ENCODE measurements at regions not wholly inside any gene's neighbourhood (a gene's known extent, or its start where the extent isn't known, plus 50 kb on each side); places are given as distances from the start of the nearest gene placed in this dataset.
A peak's percentile ranks its signal among the peaks of the same experiment; 100 is the strongest.

DNA sequence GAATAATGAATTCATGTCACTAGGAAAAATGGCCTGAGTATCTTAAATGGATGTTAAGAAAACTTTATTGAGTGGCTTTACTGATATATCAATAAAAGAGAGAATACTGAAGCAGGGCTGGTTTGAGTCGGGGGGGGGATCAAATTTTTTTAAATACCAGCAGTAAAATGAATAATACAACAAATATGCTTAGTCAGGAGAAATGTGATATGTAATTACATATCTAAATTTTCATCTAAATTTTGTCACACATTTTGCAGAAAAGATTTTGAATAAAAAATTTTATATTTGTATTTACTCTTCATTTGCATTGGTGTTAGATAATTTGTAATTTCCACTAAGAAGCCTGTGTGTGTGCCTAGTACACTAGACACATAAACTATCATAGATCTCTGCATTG, 2300.2 kb downstream of the MRPL39 start:
- H4K20me1 ChIP-seq (ENCODE audit: insufficient read depth, low read length): no peaks in the 10 kb centered on the region
- no peak overlapping the region for H2BK20ac ChIP-seq (ENCODE audit: low read depth, low read length)
- no peak overlapping the region for H2BK120ac ChIP-seq (ENCODE audit: low read depth, low read length)
- no peaks in the 10 kb centered on the region for H3K79me1 ChIP-seq (ENCODE audit: low read depth in 1 of 2, low read length in 2 of 2)
- no peak overlapping the region for H4K5ac ChIP-seq (ENCODE audit: low read depth, low read length)
- H2AK5ac ChIP-seq (ENCODE audit: low read depth, low read length): no peak overlapping the region
- TF ChIP-seq MXI1 (IDR thresholded peaks at IDR 0.05; ENCODE audit: borderline replicate concordance, low read depth, low read length) (no peak), MAFK (IDR thresholded peaks at IDR 0.05; ENCODE audit: low read depth, low read length) (peak; percentile 61)
- dilution Hi-C loops (cut with HindIII; ENCODE audit: low sequenced_read_pairs, unreplicated experiment): no loop called here
- no peak for DNase-seq
- 0 out of 2 replicates have a peak, but pooled peaks cover 4% of the 10 kb centered on the region for H3K9me3 ChIP-seq (ENCODE audit: control insufficient read depth, insufficient read depth, low read length)
- H3K27ac ChIP-seq (ENCODE audit: insufficient read depth, low read length): no peak overlapping the region
- no peak overlapping the region for H3K18ac ChIP-seq (ENCODE audit: low read depth, low read length)
- H2BK5ac ChIP-seq (ENCODE audit: low read depth, low read length, poor library complexity, severe bottlenecking): no peak overlapping the region
- H2BK15ac ChIP-seq (ENCODE audit: low read depth, low read length): no peak overlapping the region
- no peak overlapping the region for H4K8ac ChIP-seq (ENCODE audit: low read depth in 2 of 2, low read length in 2 of 2)
- ChIA-PET CTCF (no interaction called here), POLR2A (ENCODE audit: unreplicated experiment) (no interaction called here)
- no peaks in the 10 kb centered on the region for H3K9me1 ChIP-seq (ENCODE audit: insufficient read depth, low read length)
- no peak overlapping the region for H3K9ac ChIP-seq (ENCODE audit: low read depth, low read length)
- whole genome bisulfite sequencing, 2 experiments (ENCODE audit: extremely low coverage in 2 of 2, insufficient read length in 1 of 2): no CpG with 5 or more reads among the region's 1 CpG
- no peaks in the 10 kb centered on the region for H3K4me1 ChIP-seq (ENCODE audit: control insufficient read depth, insufficient read depth, low read length)
- H2AFZ ChIP-seq (replicated peaks; ENCODE audit: low read length, poor library complexity): no peak overlapping the region
- in situ Hi-C loops (cut with MboI; ENCODE audit: low sequenced_read_pairs): no loop called here
- H4K91ac ChIP-seq (ENCODE audit: insufficient read depth, low read depth, low read length): no peak overlapping the region
- H2AK9ac ChIP-seq (replicated peaks; ENCODE audit: low read depth, low read length, poor library complexity): no peak overlapping the region
- no peaks in the 10 kb centered on the region for H3K36me3 ChIP-seq (ENCODE audit: control insufficient read depth, insufficient read depth, low read length)
- no peak overlapping the region for H3K14ac ChIP-seq (replicated peaks; ENCODE audit: low read depth, low read length)
- no peaks in the 10 kb centered on the region for H3K27me3 ChIP-seq (ENCODE audit: control insufficient read depth, insufficient read depth, low read length)
- no peak overlapping the region for H3K4ac ChIP-seq (ENCODE audit: low read depth, low read length)
- no peak overlapping the region for H3K4me2 ChIP-seq (ENCODE audit: low read depth, low read length)
- no TSS peak for BruUV-seq (replicated peaks)
- ATAC-seq (ENCODE audit: low read depth): no peak
- no peak overlapping the region for H3K23ac ChIP-seq (ENCODE audit: low read depth, low read length)
- H3K56ac ChIP-seq (ENCODE audit: extremely low read depth, insufficient read depth, low read length): no peak overlapping the region
- no peak overlapping the region for H3K4me3 ChIP-seq (ENCODE audit: insufficient read depth, low read depth, low read length)
- intact Hi-C loops (cut with micrococcal nuclease): no loop called here

Data from IMR-90 (cell line).